COLO668 (cell line): ENCODE measurements at regions not wholly inside any gene's neighbourhood (a gene's known extent, or its start where the extent isn't known, plus 50 kb on each side); places are given as distances from the start of the nearest gene placed in this dataset.

Experiments
- DNase-seq: peaks from one replicate; lab custom pipeline; 2025; ENCODE audit not compliant: unreplicated experiment; lab: John Stamatoyannopoulos, UW

DNA sequence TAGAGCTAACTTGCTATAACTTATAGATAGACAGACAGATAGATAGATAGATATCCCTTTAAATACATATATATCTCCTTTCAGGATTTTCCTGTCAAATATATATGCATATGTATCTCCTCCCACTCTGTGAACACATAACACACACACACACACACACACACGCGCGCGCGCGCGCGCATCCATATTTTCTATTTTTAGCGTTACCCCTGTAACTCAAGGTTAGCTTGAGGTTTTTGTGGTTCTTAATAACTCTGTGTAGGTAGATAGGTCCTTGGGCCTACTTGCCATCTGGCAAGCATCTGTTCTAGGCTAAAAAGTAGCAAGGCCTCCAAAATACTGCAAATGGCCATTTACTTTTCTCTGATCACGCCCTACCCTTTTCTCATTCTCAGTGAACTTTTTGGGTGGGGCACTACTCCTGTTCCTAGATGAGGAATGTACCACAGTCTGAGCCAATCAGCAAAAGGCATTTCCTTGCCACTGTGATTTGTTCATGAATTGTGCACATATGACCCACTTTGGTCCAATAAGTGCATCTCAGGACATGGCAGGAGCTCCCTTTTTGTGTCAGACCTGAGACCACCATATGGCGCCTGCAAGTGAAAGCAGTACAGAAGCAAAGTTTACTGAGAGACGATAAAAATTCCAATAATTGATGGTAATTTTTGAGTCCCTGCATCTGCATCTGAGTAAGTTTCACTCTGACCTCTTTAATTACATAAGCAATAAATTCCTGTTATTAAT lies 740.5 kb upstream of the API5 start:
- DNase-seq = no peak

DNA sequence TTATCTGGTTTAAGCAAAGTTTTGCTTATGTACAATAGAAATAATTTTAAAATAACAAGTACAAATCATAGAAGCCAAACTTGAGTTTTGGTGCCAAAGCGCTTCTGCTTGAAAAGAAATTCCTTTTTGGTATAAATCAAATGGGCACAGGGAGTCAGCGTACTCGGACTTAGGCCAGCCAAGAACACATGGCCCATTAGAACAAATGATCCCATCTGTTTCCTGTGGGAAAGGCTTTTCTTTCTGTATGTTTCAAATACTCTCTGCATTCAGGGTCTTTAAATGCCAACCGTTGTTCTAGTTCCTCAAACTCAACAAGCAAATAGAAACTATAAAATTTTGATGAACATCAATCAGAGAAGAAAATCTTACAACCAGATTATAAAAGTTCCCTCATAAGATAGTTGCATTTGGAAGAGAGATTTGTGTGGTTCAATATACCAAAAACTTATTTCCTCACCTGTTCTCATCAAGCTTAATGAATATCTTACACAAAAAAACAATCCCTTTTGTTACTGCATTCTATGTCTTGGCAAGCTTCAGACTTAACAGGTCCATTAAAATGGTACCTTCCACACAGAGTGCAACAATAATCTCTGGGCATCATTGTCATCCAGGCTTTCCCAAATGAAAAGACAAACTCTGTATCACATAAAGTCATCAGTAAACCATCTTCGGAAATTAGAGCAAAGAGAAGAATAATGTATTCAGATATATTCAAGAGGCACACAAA lies 739.8 kb upstream of the API5 start:
- DNase-seq = no peak

DNA sequence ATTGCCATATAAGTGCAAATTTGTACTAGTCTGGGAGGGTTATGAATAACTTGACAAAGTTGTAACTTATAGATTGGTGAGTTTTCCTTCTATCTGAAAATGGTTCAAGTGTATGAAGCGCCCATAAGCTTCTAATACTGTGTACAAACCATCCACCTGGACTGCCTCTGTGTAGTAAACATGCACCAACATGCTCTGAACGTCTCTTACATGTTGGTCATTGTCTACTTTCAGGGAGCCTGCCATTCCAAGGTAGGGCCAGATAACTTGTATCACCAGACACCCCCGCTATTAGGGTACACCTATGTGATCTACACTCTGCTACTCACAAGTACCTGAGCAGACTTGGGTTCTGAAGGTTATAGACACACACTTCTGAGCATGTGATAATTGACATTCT lies 735.5 kb upstream of the API5 start:
- no peak for DNase-seq

DNA sequence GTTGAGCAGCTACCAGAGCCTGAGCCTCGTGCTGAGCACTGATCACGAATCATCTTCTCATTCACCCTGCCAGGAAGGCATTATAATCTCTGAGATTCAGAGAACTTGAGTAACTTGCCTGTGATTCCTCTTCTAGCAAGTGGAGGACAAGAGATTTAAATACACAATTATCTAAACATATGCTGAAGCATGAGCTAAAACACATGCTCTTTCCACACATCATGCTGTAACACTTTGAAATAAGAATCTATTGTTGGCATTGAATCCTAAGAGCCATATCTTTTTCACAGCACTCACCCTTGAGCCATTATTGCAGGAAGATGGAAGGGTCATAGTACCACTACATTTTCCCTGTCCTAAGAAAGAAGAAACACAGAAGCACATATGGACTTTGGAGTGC lies 722.5 kb upstream of the API5 start:
- no peak for DNase-seq

DNA sequence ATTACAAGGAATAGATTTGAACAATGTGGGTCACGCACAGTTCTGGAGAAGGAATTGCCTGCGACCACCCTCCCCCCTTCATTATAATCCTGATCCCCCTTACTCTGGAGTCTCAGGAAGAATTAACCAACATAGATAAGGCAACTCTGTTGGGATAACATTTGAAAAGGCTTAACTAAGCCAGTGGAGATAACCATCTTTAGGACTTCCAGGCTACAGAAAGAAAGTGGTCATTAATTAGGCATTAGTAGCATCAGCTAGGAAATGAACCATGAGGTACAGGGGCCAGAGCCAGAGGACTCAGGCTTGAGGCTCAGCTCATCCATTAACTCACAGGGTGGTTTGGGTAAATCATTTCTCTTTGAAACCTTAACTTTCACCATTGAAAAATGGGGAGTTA lies 720.0 kb upstream of the API5 start:
- DNase-seq = no peak

DNA sequence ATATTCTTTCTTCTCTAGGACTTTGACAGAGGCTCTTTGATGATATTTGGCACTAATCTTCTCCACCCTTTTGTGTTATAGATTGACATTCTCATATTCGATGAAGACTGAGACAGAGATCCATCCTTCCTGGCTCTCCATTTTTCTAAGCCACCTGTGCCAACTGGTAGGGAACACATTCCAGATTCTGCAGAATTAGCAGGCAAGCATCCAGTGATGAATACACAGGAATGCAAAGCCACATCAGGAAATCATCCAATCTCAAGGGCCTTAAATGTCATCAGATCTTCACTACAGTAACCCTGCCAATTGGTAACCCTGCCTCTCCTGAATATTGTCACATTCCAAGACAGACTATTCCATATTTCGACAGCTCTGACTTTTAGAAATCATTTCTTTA lies 718.4 kb upstream of the API5 start:
- DNase-seq = no peak

DNA sequence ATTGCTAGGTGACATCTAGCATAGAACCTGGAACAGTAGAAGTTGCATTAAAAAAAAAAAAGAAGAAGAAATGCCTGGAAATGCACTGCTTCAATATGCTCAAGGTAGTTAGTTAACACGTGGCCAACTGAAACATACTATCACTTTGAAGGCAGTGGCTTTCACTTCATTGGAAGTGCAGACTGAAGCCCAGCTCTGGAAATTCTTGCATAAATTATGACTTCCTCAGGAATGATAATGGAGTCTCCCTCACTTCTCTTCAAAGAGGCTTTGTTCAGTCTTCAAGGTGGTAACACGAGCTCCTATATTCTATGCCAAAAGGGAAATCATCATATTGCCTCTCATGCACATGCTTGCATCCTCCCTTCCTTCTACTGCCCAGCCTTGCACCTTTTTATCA lies 715.9 kb upstream of the API5 start:
- no peak for DNase-seq

DNA sequence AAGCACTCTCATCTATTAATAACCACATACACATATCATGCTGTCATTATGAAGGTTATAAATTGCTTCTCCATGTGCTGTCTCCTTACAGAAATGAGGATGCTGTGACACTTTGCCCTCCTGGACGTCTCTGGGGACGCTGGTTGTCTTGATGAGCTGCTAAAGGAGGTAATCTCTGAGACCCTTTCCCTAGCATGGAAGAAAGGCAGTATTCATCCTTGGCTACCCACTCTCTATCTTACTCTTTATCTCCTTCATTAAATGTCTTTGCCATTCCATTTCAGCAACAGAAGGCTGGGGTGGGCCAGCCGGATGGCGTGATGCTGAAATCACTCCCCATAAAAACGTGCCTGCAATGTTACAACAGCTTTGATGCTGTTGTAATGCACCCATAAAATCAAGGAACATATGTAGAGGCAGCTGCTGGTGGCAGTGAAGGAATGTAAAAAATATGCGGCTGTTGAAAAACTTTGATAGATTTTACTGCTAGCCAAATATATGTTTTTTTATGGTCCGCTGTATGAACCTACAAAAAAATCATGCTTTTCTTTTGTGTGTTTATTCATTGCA lies 715.1 kb upstream of the API5 start:
- no peak for DNase-seq

DNA sequence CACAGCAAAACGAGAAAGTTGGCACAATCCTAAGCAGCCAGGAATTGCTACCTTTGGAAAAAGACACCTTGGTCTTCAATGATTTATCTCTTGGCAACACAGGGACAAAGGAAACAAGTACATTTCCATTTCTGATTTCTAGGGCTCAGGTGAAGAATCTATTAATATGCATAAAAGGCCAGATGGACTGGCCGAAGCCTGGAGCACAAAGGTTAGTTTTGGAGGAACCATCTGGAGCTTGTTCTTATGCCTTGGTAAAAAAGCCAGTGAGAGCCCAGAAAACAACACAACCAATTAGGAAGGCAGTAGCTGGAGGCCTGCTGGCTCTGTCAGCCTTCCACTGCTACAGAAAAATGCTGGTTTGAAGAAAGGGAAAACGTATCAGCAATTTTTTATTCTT lies 713.5 kb upstream of the API5 start:
- no peak for DNase-seq

DNA sequence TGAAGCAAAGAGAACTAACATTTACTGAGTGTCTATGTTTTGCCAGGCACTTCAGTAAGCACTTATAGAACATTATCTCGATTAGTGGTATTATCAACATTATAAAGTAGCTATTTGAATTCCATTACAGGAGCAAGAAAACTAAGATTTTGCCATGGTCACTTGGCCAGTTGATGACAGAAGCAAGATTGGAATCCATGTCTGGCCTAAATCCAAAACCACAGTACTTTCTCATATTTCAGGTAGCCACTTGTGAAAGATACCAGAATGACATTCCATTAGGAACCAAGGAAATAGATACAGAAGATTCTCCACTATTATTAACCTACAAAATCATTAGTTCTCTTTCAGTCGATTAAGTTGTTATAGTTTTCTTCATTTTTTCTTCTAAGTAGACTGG lies 691.0 kb upstream of the API5 start:
- no peak for DNase-seq

DNA sequence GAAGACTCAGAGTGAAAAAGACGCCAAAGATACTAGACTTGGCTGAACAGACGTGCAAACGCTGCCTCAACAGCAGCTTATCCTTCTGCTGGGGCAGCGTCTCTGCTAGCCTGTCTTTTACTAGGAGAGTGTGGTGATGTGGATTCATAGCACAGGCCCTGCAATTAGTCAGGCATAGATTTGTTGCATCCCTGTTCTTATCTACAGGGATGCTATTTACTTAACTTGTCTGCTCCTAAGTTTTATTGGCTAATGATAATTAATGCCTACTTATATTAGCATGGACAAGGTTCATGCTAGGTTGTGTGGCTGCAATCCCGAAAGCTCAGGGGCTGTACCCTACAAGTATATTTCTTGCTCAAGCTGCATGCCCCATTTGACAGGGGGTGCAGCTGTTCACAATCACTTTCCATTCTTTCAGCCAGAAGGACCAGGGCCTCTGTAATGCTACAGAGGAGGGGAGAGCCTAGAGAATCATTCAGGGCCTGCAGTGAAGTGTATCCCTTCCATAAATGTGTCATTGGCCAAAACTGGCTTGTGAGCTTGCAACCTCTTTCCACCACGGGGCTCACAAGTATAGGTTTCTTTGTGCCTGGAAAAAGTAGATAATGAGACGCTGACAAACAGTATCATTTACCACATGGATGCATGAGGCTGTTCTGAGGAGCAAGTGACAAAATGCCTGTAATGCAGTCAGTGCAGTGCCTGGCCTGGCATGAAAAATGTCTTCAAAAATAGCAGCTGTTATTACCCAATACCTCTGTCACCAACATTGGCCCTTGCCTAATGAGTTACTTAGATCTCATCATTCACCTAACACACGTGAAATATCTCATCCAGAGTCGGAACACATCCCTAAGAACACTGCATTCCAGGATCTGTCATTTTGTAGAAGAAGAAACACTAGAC lies 685.8 kb upstream of the API5 start:
- no peak for DNase-seq

DNA sequence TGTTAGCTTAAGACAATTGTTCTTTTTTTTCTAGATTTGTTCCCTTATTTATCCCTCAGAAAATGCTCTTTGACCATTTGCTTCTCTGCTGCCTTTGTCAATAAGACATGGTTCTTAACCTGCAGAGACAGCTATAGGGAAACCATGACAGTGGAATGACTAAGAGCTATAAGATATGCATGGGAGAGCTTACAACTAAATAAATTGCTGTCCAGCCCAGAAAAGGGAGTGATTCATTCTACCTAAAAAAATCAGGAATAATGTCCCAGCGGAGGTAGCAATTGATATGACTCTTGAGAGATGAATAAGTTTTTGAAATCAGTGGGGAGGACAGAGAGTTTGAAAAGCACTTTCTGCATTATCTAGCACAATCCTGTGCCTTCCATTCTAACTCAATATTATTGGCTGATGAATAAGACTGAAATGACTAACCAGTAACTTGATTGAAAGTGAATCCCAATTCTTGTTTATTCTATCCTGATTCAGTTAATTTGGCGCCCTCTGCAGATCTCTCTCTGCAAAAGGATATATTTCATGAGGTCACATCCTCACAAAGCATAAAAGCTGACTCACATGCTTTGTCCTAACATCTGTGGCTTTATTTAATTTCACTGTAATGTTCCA lies 680.5 kb upstream of the API5 start:
- DNase-seq = no peak

DNA sequence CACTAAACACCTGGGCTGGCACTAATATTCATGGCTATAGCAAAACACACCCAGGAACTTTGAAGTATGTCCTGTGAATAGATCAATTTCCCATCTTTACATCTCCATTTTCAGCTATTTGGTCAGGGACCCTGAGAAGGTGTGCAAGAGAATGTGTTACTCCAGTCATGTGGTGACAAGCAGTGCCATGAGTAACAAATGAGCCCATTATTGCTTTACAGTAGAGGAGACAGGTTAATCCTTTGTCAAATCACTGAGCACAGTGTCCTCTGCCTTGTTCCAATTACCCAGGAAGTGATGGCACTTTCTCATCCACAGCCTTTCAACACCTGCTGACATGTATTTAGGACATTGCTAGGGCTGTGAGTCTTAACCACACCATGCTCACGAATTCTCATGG lies 664.8 kb upstream of the API5 start:
- DNase-seq = no peak

DNA sequence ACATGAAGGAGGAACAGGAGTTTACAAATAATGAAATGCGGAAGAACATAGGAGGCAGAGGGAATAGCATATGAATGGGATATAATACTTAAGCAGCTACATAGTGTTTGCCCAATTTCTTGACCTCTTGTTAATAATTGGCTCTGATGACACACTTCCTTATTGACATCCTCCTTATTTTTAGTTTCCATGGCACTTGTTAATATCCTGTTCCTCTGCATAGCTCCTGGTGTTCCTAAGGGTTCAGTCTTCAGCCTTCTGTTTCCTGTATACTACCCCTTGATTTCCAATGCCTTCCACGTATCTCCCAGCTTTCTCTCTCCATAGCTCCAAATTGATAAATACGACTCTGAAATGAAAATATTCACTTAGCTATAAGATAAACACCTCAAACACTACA lies 663.8 kb upstream of the API5 start:
- no peak for DNase-seq

DNA sequence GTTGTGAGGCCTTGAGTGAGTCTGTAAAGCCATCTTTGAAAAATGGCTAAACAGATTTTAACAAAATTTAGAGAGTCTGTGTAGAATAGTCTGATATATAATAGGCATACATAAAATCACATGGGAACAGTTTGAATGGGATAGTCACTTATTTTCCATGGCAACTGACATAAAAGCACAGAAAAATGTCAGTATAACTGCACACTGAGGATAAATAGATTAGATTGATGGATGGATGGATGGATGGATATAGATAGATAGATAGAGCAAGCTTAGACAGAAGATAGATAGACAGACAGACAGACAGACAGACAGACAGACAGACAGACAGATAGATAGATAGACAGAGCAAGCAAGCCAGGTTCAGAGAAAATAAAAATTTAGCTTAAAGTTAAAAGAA lies 660.2 kb upstream of the API5 start:
- DNase-seq = no peak

DNA sequence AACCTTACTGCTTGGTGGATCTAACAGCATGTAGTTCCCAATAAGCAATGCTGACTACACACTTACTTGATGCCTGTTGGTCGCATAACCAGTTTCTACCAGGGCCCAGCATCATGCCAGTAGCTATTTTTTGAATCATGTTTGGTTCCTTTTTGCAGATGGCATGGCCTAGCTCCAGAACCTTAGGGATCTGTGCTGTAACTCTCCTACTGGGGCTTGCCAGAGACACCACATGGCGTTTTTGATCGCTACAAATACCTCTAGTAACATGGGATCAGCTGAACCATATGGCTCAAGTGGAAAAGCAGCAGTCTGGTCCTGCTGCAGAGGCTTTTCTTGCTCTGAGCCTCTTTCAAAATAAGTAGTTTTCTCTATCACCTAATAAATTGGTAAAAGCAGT lies 654.6 kb upstream of the API5 start:
- DNase-seq = no peak

DNA sequence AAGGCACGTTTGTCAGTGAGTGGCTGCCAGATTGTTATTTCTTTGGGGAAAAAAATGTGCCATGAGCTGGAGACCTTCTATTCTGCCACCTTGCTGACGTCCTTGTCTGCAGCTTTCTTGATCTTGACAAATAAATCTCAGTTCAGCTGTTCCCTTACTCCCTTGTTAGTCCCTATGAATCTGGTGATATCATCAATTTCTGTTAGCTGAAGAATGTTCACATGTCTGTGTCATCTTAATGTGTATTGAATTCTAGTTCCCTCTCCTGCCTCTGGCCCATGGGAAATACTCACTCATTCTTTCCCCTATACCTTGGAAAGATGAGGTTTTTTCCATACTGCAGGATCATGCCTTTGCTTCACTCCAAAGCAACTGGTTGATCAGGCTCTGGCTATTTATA lies 649.9 kb upstream of the API5 start:
- DNase-seq = no peak

DNA sequence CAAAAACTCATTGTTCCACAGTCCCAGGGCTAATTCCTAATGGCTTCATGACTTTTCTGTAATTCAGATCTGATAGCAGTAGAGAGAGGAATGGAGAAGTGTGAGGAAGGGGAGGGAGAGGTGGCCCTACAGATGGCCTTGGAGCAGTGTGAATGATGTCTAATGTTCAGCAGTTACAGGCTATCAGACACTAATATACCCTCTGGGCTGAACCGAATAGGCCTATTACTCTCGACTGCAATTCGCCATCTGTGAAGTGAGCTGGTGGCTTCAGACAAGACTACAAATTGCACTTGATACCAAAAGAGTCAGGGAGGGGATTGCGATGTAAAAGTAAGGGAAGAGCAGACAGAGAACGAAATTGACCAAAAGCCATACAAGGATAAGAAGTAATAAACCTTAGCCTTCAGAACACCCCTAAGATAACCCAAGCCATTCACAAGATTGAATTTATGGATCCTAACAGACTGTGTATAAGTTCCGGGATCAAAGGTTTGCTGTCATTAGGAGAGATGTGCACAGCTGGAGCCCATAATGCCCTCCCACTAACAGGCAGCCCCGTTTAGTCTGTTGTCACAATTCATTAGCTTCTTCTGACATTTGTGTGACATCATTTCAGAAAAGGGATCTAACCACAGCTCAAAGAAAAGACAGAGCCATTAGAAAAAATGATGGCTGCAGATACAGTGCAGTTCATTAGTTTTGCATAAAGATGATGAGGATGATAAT lies 642.4 kb upstream of the API5 start:
- no peak for DNase-seq

DNA sequence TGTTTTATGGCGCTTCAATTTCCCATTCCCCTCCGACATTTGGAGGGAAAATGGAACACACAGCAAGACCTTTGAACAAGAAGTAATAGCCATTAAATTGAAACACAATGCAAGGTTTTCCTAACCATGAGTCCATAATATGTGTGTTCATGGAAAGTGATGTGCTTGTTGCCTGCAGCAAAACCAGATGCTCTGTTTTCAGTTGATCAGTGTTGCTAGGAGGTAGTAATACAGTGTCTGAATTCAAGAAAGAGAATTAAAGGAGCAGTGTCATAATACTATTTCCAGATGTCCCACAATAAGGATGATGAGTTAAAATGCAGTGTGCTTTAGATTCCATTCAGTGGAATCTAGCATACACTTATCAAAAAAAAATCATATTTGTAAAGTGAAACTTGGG lies 637.4 kb upstream of the API5 start:
- no peak for DNase-seq

DNA sequence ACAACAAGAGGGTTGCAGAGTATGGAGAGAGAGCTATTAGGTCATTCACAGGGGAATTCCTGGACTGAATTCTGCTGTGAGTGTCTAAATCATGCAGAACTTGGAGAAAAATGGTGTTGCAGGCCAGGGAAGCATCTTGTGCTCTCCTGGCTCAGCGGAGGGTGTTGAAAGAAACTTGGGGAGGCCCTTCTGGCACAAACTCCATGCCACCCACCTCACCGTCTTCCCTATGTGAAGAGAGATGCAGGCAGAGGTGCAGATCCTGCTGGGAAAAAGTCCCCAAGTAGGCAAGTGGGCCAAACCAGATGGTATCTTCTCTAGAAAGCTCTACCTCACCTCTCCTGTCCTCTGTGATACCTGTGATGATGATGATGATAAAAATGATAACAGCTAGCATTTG lies 604.3 kb upstream of the API5 start:
- no peak for DNase-seq
